ENCODE measurements at regions not wholly inside any gene's neighbourhood (a gene's known extent, or its start where the extent isn't known, plus 50 kb on each side); places are given as distances from the start of the nearest gene placed in this dataset.

DNA sequence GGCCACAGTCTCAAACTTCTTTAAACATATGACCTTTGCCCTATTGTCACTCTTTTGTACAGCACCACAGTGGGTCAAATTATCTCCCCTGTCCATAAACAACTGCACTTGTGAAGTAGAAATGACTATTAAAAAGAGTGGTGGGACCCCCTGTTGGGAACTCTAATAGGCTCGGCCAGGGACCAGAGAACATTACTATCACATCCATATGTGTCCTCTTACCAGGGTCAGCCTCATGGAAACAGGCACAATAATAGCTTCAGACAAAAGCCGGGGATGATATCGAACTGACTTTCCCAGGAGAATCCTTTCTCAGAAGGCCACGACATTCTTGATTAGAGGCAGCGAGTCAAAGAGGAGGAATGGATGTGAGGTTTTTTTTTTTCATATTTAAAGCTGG is 96.6 kb downstream of the NKX2-1 start:
- Histone ChIP-seq H2AFZ (ENCODE audit: low read length) (no peak overlapping the region), H3K4me2 (ENCODE audit: low read depth, low read length) (no peak overlapping the region), H3K9me3 (ENCODE audit: low read length) (no peaks in the 10 kb centered on the region), H4K20me1 (ENCODE audit: insufficient read depth, low read length) (no peaks in the 10 kb centered on the region), H3K4me1 (ENCODE audit: insufficient read depth, low read length) (no peaks in the 10 kb centered on the region), H3K27me3 (ENCODE audit: control insufficient read depth in 1 of 2, insufficient read depth in 2 of 2, low read length in 2 of 2) (no peaks in the 10 kb centered on the region), H3K79me2 (ENCODE audit: insufficient read depth, low read length) (no peaks in the 10 kb centered on the region), H3K27ac (ENCODE audit: extremely low read length, insufficient read depth, low read length) (no peak overlapping the region), H3K36me3 (replicated peaks in 1 of 2; ENCODE audit: control insufficient read depth in 1 of 2, insufficient read depth in 2 of 2, low read length in 2 of 2) (no peaks in the 10 kb centered on the region), H3K9ac (ENCODE audit: insufficient read depth, low read depth, low read length) (no peak overlapping the region), H3K4me3 (replicated peaks in 1 of 3; ENCODE audit: insufficient read depth in 1 of 3, low read depth in 2 of 3, low read length in 3 of 3) (no peak overlapping the region)
- in situ Hi-C loops (cut with HindIII; ENCODE audit: extremely low pct_ligation_motif_present, low pct_unique_long_range_greater_than_20kb) = no loop called here
- POLR2A ChIA-PET = no interaction called here
- intact Hi-C loops (cut with micrococcal nuclease; ENCODE audit: unreplicated experiment) = no loop called here
- DNase-seq (ENCODE audit: low spot score) (no peak), ATAC-seq (no peak), FAIRE-seq (no peak)
- WGBS (ENCODE audit: low lambda C conversion rate) = 14% methylated on average over 5 of the region's 5 CpGs
- TF ChIP-seq, protein P1, sequence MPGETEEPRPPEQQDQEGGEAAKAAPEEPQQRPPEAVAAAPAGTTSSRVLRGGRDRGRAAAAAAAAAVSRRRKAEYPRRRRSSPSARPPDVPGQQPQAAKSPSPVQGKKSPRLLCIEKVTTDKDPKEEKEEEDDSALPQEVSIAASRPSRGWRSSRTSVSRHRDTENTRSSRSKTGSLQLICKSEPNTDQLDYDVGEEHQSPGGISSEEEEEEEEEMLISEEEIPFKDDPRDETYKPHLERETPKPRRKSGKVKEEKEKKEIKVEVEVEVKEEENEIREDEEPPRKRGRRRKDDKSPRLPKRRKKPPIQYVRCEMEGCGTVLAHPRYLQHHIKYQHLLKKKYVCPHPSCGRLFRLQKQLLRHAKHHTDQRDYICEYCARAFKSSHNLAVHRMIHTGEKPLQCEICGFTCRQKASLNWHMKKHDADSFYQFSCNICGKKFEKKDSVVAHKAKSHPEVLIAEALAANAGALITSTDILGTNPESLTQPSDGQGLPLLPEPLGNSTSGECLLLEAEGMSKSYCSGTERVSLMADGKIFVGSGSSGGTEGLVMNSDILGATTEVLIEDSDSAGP (CRISPR knock-in tag; IDR thresholded peaks at IDR 0.05; ENCODE audit: borderline replicate concordance) = no peak
- TF ChIP-seq POLR2AphosphoS5 (IDR thresholded peaks at IDR 0.05; ENCODE audit: low read depth, low read length) (no peak), TCF12 (IDR thresholded peaks at IDR 0.05) (no peak), TCF12 (CRISPR knock-in tag; IDR thresholded peaks at IDR 0.05) (no peak), KLF15 (CRISPR knock-in tag; IDR thresholded peaks at IDR 0.05; ENCODE audit: borderline replicate concordance) (no peak), ZNF776 (CRISPR knock-in tag; IDR thresholded peaks at IDR 0.05) (no peak)
- TF ChIP-seq, protein P2, sequence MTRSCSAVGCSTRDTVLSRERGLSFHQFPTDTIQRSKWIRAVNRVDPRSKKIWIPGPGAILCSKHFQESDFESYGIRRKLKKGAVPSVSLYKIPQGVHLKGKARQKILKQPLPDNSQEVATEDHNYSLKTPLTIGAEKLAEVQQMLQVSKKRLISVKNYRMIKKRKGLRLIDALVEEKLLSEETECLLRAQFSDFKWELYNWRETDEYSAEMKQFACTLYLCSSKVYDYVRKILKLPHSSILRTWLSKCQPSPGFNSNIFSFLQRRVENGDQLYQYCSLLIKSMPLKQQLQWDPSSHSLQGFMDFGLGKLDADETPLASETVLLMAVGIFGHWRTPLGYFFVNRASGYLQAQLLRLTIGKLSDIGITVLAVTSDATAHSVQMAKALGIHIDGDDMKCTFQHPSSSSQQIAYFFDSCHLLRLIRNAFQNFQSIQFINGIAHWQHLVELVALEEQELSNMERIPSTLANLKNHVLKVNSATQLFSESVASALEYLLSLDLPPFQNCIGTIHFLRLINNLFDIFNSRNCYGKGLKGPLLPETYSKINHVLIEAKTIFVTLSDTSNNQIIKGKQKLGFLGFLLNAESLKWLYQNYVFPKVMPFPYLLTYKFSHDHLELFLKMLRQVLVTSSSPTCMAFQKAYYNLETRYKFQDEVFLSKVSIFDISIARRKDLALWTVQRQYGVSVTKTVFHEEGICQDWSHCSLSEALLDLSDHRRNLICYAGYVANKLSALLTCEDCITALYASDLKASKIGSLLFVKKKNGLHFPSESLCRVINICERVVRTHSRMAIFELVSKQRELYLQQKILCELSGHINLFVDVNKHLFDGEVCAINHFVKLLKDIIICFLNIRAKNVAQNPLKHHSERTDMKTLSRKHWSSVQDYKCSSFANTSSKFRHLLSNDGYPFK (CRISPR knock-in tag; IDR thresholded peaks at IDR 0.05; ENCODE audit: borderline replicate concordance) = no peak
- TF ChIP-seq, protein P3, sequence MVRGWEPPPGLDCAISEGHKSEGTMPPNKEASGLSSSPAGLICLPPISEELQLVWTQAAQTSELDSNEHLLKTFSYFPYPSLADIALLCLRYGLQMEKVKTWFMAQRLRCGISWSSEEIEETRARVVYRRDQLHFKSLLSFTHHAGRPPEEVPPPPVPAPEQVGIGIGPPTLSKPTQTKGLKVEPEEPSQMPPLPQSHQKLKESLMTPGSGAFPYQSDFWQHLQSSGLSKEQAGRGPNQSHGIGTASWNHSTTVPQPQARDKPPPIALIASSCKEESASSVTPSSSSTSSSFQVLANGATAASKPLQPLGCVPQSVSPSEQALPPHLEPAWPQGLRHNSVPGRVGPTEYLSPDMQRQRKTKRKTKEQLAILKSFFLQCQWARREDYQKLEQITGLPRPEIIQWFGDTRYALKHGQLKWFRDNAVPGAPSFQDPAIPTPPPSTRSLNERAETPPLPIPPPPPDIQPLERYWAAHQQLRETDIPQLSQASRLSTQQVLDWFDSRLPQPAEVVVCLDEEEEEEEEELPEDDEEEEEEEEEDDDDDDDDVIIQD (CRISPR knock-in tag; IDR thresholded peaks at IDR 0.05; ENCODE audit: low read depth) = no peak
- TF ChIP-seq, protein P4, sequence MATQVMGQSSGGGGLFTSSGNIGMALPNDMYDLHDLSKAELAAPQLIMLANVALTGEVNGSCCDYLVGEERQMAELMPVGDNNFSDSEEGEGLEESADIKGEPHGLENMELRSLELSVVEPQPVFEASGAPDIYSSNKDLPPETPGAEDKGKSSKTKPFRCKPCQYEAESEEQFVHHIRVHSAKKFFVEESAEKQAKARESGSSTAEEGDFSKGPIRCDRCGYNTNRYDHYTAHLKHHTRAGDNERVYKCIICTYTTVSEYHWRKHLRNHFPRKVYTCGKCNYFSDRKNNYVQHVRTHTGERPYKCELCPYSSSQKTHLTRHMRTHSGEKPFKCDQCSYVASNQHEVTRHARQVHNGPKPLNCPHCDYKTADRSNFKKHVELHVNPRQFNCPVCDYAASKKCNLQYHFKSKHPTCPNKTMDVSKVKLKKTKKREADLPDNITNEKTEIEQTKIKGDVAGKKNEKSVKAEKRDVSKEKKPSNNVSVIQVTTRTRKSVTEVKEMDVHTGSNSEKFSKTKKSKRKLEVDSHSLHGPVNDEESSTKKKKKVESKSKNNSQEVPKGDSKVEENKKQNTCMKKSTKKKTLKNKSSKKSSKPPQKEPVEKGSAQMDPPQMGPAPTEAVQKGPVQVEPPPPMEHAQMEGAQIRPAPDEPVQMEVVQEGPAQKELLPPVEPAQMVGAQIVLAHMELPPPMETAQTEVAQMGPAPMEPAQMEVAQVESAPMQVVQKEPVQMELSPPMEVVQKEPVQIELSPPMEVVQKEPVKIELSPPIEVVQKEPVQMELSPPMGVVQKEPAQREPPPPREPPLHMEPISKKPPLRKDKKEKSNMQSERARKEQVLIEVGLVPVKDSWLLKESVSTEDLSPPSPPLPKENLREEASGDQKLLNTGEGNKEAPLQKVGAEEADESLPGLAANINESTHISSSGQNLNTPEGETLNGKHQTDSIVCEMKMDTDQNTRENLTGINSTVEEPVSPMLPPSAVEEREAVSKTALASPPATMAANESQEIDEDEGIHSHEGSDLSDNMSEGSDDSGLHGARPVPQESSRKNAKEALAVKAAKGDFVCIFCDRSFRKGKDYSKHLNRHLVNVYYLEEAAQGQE (IDR thresholded peaks at IDR 0.05; ENCODE audit: borderline replicate concordance in 1 of 2, low read depth in 1 of 2, low read length in 2 of 2) = no peak
- BruUV-seq (replicated peaks) = no TSS peak
- CTCF ChIA-PET (ENCODE audit: low intra/inter-chr PET ratio, low total read pairs) = no interaction called here

Data from HepG2 (cell line).